GM12878 (cell line): ENCODE measurements at regions not wholly inside any gene's neighbourhood (a gene's known extent, or its start where the extent isn't known, plus 50 kb on each side); places are given as distances from the start of the nearest gene placed in this dataset.

Source experiments
- ATAC-seq: fragments of 200-7000 bp; cut with Tn5 transposase; 3 replicates; pipeline ENCODE4 v1.9.1; 2020; ENCODE audit warnings: mild to moderate bottlenecking, moderate library complexity
- BruUV-seq: library from RNA; stranded (reverse); fragments of 400-500 nt; replicated peaks from 2 replicates; lab custom pipeline; 2021; lab: Mats Ljungman, UMichigan
- CTCF ChIA-PET: fragments of 300-600 bp; sonication (Branson Sonifier 250); formaldehyde crosslinking; extraction: SDS; loops from one replicate; lab custom pipeline; 2021; ENCODE audit warnings: inconsistent platforms; lab: Yijun Ruan, JAX
- POLR2A ChIA-PET: fragments of 350-600 bp; formaldehyde crosslinking; extraction: SDS; loops from one replicate; lab custom pipeline; 2021; ENCODE audit warnings: inconsistent platforms; lab: Charles Lee
- RAD21 ChIA-PET: fragments of 300-600 bp; sonication (Branson Sonifier 250); formaldehyde crosslinking; loops from one replicate; lab custom pipeline; 2023; ENCODE audit warnings: antibody characterized with exemption; ENCODE audit not compliant: unreplicated experiment; lab: Charles Lee
- SMC1A ChIA-PET: fragments of 300-600 bp; sonication (Branson Sonifier 250); formaldehyde crosslinking; loops from one replicate; lab custom pipeline; 2023; ENCODE audit not compliant: unreplicated experiment, uncharacterized antibody; lab: Charles Lee
- DNase-seq: peaks from one replicate; pipeline ENCODE4 v3.0.0-alpha.2; 2011; ENCODE audit warnings: low read depth, low spot score
- FAIRE-seq: peaks from 3 replicates; lab custom pipeline; 2011; peaks lifted over from hg19 to GRCh38; lab: Jason Lieb, UNC
- H2AFZ ChIP-seq: 2 replicates; pipeline ENCODE4 v1.6.0; 2011; ENCODE audit warnings: low read depth, low read length, control low read depth; ENCODE audit not compliant: control insufficient read depth
- H3K27ac ChIP-seq: 2 replicates; pipeline ENCODE4 v1.5.1; 2011; ENCODE audit warnings: control low read depth; ENCODE audit not compliant: control insufficient read depth, insufficient read depth
- H3K27me3 ChIP-seq, 2 experiments: replicated peaks in 1 of 2; 2 replicates each; pipeline versions ENCODE4 v1.6.0 to v1.6.1; 2011; ENCODE audit warnings: low read length in 1 of 2; ENCODE audit not compliant: control insufficient read depth in 2 of 2, insufficient read depth in 2 of 2
- H3K36me3 ChIP-seq, 2 experiments: 2 replicates each; pipeline ENCODE4 v1.5.1; 2011; ENCODE audit warnings: low read length in 1 of 2; ENCODE audit not compliant: control insufficient read depth in 2 of 2, insufficient read depth in 2 of 2
- H3K4me1 ChIP-seq: 2 replicates; pipeline ENCODE4 v1.6.1; 2011; ENCODE audit warnings: mild to moderate bottlenecking, low read length, moderate library complexity, mixed read lengths; ENCODE audit not compliant: control insufficient read depth, insufficient read depth
- H3K4me2 ChIP-seq: 2 replicates; pipeline ENCODE4 v1.6.0; 2011; ENCODE audit warnings: control low read depth; ENCODE audit not compliant: control insufficient read depth, insufficient read depth
- H3K4me3 ChIP-seq: fragments of 200-600 bp; sonication (generic); 2 replicates; pipeline ENCODE4 v1.5.1; 2016
- H3K79me2 ChIP-seq: 2 replicates; pipeline ENCODE4 v1.6.0; 2011; ENCODE audit warnings: low read length; ENCODE audit not compliant: control insufficient read depth, insufficient read depth
- H3K9ac ChIP-seq: 2 replicates; pipeline ENCODE4 v1.8.0; 2011; ENCODE audit warnings: low read length, control low read depth, mixed read lengths; ENCODE audit not compliant: control insufficient read depth, insufficient read depth
- H3K9me3 ChIP-seq: replicated peaks from 3 replicates; pipeline ENCODE4 v1.5.1; 2011; ENCODE audit warnings: mild to moderate bottlenecking, low read length; ENCODE audit not compliant: control insufficient read depth, insufficient read depth
- H4K20me1 ChIP-seq: 2 replicates; pipeline ENCODE4 v1.6.0; 2011; ENCODE audit not compliant: control insufficient read depth, insufficient read depth
- CEBPZ ChIP-seq: fragments of 150-350 bp; IDR thresholded peaks from 2 replicates; pipeline ENCODE4 v1.6.1; 2016; ENCODE audit warnings: low read depth, low read length
- SREBF2 ChIP-seq: IDR thresholded peaks from 2 replicates; pipeline ENCODE4 v1.6.1; 2012; ENCODE audit warnings: mild to moderate bottlenecking, low read length
- WGBS: methylation state at CpG from one replicate; pipeline ENCODE4 v1.1.6; 2016; ENCODE audit warnings: low lambda C conversion rate; ENCODE audit not compliant: insufficient replicate concordance, insufficient coverage; ENCODE audit errors: missing lambda C conversion rate; 5-methylcytosine and 5-hydroxymethylcytosine counted together
- in situ Hi-C: fragments of 300-500 bp; cut with MboI; formaldehyde crosslinking; loops from 9 replicates; pipeline ENCODE4 v1.14.3; 2018; ENCODE audit warnings: mixed read lengths
- intact Hi-C: fragments of 100-400 bp; cut with micrococcal nuclease; formaldehyde crosslinking; loops from one replicate; pipeline ENCODE4 v1.14.2; 2022; ENCODE audit not compliant: unreplicated experiment
- TF ChIP-seq, protein P1 (sequence below): IDR thresholded peaks from 2 replicates; pipeline ENCODE4 v1.6.1; 2012; ENCODE audit warnings: low read depth, low read length, improper control_type of control experiment

DNA sequence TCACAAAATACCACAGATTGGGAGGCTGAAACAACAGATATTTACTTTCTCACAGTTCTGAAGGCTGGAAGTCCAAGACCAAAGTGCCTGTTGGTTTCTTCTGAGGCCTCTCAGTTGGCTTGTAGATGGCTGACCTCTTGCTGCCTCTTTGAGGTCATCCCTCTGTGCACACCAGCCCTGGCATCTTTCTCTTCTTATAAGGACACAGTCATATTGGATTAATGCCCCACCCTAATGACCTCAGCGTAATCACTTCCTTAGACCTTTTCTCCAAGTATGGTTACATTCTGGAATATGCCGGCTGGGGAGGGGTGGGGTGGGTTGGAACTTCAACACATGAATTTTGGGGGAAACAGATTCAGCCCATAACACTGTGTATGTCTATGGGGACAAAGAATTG lies 116.2 kb upstream of the LNX1 start:
- RAD21 ChIA-PET: interaction anchor here (1.0 to 6.1 kb wide), 15 partner anchors 12 to 526 kb away, joined by 3 to 132 read pairs (median 5); no protein-coding TSS in a partner anchor
- 93% methylated on average over 2 of the region's 2 CpGs for WGBS
- in situ Hi-C loops: loop anchor here (5.0 to 10.0 kb wide), 2 partner anchors 63 to 520 kb away; partner anchors contain the start of gene PDGFRA

More for the DNA sequence above, 116.2 kb upstream of the LNX1 start:
- Histone ChIP-seq H3K27ac (no peak overlapping the region), H3K9ac (no peak overlapping the region), H3K4me3 (no peak overlapping the region), H3K27me3 (no peaks in the 10 kb centered on the region), H3K4me1 (peaks cover 38% of the 10 kb centered on the region), H3K79me2 (no peaks in the 10 kb centered on the region), H4K20me1 (no peaks in the 10 kb centered on the region), H3K36me3 (no peaks in the 10 kb centered on the region), H3K4me2 (no peak overlapping the region), H3K9me3 (no peaks in the 10 kb centered on the region), H2AFZ (no peak overlapping the region)
- POLR2A ChIA-PET: interaction anchor here (1.0 to 2.3 kb wide), 2 partner anchors 10 to 131 kb away, joined by 3 to 9 read pairs; no protein-coding TSS in a partner anchor
- FAIRE-seq (no peak), ATAC-seq (no peak), DNase-seq (no peak)
- TF ChIP-seq SREBF2: no peak
- TF ChIP-seq, protein P1, sequence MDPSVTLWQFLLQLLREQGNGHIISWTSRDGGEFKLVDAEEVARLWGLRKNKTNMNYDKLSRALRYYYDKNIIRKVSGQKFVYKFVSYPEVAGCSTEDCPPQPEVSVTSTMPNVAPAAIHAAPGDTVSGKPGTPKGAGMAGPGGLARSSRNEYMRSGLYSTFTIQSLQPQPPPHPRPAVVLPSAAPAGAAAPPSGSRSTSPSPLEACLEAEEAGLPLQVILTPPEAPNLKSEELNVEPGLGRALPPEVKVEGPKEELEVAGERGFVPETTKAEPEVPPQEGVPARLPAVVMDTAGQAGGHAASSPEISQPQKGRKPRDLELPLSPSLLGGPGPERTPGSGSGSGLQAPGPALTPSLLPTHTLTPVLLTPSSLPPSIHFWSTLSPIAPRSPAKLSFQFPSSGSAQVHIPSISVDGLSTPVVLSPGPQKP: no peak
- TF ChIP-seq CEBPZ: no peak
- BruUV-seq: no TSS peak
- SMC1A ChIA-PET: interaction anchor here (0.6 to 14.8 kb wide), 27 partner anchors 8 to 1068 kb away, joined by 3 to 228 read pairs (median 6); no protein-coding TSS in a partner anchor
- intact Hi-C loops: loop anchor here (5.0 to 10.0 kb wide), 4 partner anchors 200 to 693 kb away; partner anchors contain the start of genes CHIC2 and PDGFRA
- CTCF ChIA-PET: interaction anchor here (0.6 to 11.6 kb wide), 29 partner anchors 9 to 1299 kb away, joined by 3 to 305 read pairs (median 8); no protein-coding TSS in a partner anchor
